Testis (tissue), 2 donors: ENCODE measurements at regions not wholly inside any gene's neighbourhood (a gene's known extent, or its start where the extent isn't known, plus 50 kb on each side); places are given as distances from the start of the nearest gene placed in this dataset.

Source experiments
- CTCF ChIP-seq, 3 experiments: fragments of 450-650 bp in 2 of 3; fragments of 200-600 bp in 1 of 3; sonication (generic) in 1 of 3; IDR thresholded peaks; one replicate each; pipeline ENCODE4 v1.5.1; 2016 to 2019; ENCODE audit warnings: antibody characterized with exemption in 3 of 3, mild to moderate bottlenecking in 2 of 3, moderate library complexity in 1 of 3
- POLR2A ChIP-seq: fragments of 450-650 bp; IDR thresholded peaks from one replicate; pipeline ENCODE4 v1.6.1; 2017; ENCODE audit warnings: antibody characterized with exemption, mild to moderate bottlenecking, moderate library complexity

GRCh38 chr6:11943060-11943459 lies 69.1 kb upstream of the HIVEP1 start:
- TF ChIP-seq CTCF (IDR thresholded peaks at IDR 0.05) (no peak), POLR2A (no peak)
